ENCODE measurements at regions not wholly inside any gene's neighbourhood (a gene's known extent, or its start where the extent isn't known, plus 50 kb on each side); places are given as distances from the start of the nearest gene placed in this dataset.

DNA sequence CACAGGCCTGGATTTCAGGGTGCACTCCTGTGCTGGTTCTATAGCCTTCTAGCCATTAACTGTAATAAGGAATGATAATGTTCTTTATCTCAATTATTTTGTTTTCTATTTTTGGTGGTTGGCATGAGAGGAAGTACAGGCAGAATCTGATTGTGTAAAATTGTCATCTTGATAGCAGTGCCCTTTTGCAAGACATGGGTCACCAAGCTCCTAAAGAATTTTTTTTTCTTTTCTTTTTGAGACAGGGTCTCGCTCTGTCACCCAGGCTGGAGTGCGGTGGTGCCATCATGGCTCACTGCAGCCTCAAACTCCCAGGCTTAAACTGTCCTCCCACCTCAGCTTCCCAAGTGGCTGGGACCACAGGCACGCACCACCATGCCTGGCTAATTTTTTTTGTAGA, 206.7 kb upstream of the JARID2 start:
- Histone ChIP-seq H3K4me3 (no peak overlapping the region), H4K20me1 (ENCODE audit: insufficient read depth) (no peaks in the 10 kb centered on the region), H3K4me1 (replicated peaks; ENCODE audit: insufficient read depth) (peaks cover 17% of the 10 kb centered on the region), H3K27me3 (ENCODE audit: insufficient read depth, low read depth) (no peaks in the 10 kb centered on the region), H3F3A (ENCODE audit: insufficient read depth, low read depth) (peaks cover 10% of the 10 kb centered on the region; the same call in 1 of the 2 replicates), H3K36me3 (ENCODE audit: low read depth) (no peaks in the 10 kb centered on the region), H3K27ac (no peak overlapping the region), H3K4me2 (no peak overlapping the region), H3K9me3 (ENCODE audit: insufficient read depth, low read depth) (no peaks in the 10 kb centered on the region), H2AFZ (no peak overlapping the region), H3K9me2 (ENCODE audit: insufficient read depth) (no peaks in the 10 kb centered on the region), H3K79me2 (ENCODE audit: low read depth) (no peaks in the 10 kb centered on the region)
- no TSS peak for BruUV-seq (replicated peaks)
- intact Hi-C loops (cut with micrococcal nuclease; ENCODE audit: unreplicated experiment), result no loop called here
- TF ChIP-seq, protein P1, sequence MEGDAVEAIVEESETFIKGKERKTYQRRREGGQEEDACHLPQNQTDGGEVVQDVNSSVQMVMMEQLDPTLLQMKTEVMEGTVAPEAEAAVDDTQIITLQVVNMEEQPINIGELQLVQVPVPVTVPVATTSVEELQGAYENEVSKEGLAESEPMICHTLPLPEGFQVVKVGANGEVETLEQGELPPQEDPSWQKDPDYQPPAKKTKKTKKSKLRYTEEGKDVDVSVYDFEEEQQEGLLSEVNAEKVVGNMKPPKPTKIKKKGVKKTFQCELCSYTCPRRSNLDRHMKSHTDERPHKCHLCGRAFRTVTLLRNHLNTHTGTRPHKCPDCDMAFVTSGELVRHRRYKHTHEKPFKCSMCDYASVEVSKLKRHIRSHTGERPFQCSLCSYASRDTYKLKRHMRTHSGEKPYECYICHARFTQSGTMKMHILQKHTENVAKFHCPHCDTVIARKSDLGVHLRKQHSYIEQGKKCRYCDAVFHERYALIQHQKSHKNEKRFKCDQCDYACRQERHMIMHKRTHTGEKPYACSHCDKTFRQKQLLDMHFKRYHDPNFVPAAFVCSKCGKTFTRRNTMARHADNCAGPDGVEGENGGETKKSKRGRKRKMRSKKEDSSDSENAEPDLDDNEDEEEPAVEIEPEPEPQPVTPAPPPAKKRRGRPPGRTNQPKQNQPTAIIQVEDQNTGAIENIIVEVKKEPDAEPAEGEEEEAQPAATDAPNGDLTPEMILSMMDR (conservative IDR thresholded peaks at IDR 0.05), result no peak
- TF ChIP-seq EZH2 (IDR thresholded peaks at IDR 0.05; ENCODE audit: low read depth), result no peak
- POLR2A ChIA-PET (ENCODE audit: unreplicated experiment), result no interaction called here
- DNase-seq, result no peak
- CTCF ChIA-PET, result no interaction called here

- no peak for DNase-seq
- ChIA-PET POLR2A (ENCODE audit: unreplicated experiment) (no interaction called here), CTCF (no interaction called here)
- no peak overlapping the region for H3K27ac ChIP-seq
- no TSS peak for BruUV-seq (replicated peaks)
- intact Hi-C loops (cut with micrococcal nuclease; ENCODE audit: unreplicated experiment), result no loop called here
- H3K36me3 ChIP-seq (ENCODE audit: low read depth), result no peaks in the 10 kb centered on the region
- no peaks in the 10 kb centered on the region for H3K79me2 ChIP-seq (ENCODE audit: low read depth)
- H3K4me1 ChIP-seq (replicated peaks; ENCODE audit: insufficient read depth), result no peaks in the 10 kb centered on the region
- H3F3A ChIP-seq (ENCODE audit: insufficient read depth, low read depth), result no peaks in the 10 kb centered on the region
- no peaks in the 10 kb centered on the region for H4K20me1 ChIP-seq (ENCODE audit: insufficient read depth)
- H2AFZ ChIP-seq, result no peak overlapping the region
- TF ChIP-seq, protein P1 (conservative IDR thresholded peaks at IDR 0.05), result no peak
- no peak for TF ChIP-seq EZH2 (IDR thresholded peaks at IDR 0.05; ENCODE audit: low read depth)
- H3K4me2 ChIP-seq, result no peak overlapping the region
- no peaks in the 10 kb centered on the region for H3K9me2 ChIP-seq (ENCODE audit: insufficient read depth)
- H3K4me3 ChIP-seq, result no peak overlapping the region
- H3K9me3 ChIP-seq (ENCODE audit: insufficient read depth, low read depth), result no peaks in the 10 kb centered on the region
- no peaks in the 10 kb centered on the region for H3K27me3 ChIP-seq (ENCODE audit: insufficient read depth, low read depth)
These were observed 202.9 kb upstream of the JARID2 start for GRCh38 chr6:15042938-15043337.

GRCh38 chr6:15044146-15044882, 201.6 kb upstream of the JARID2 start:
- CTCF ChIA-PET, result no interaction called here
- no peak overlapping the region for H3K4me2 ChIP-seq
- POLR2A ChIA-PET (ENCODE audit: unreplicated experiment), result no interaction called here

GRCh38 chr6:15044948-15045347, 200.9 kb upstream of the JARID2 start:
- H3K9me3 ChIP-seq (ENCODE audit: insufficient read depth, low read depth), result no peaks in the 10 kb centered on the region
- H3K27me3 ChIP-seq (ENCODE audit: insufficient read depth, low read depth), result no peaks in the 10 kb centered on the region
- H3K79me2 ChIP-seq (ENCODE audit: low read depth), result no peaks in the 10 kb centered on the region
- no peaks in the 10 kb centered on the region for H3K9me2 ChIP-seq (ENCODE audit: insufficient read depth)
- BruUV-seq (replicated peaks), result no TSS peak
- TF ChIP-seq, protein P1 (conservative IDR thresholded peaks at IDR 0.05), result no peak
- TF ChIP-seq EZH2 (IDR thresholded peaks at IDR 0.05; ENCODE audit: low read depth), result no peak
- no peak overlapping the region for H2AFZ ChIP-seq
- H4K20me1 ChIP-seq (ENCODE audit: insufficient read depth), result no peaks in the 10 kb centered on the region
- no peak for DNase-seq
- no peak overlapping the region for H3K4me3 ChIP-seq
- H3K36me3 ChIP-seq (ENCODE audit: low read depth), result no peaks in the 10 kb centered on the region
- ChIA-PET POLR2A (ENCODE audit: unreplicated experiment) (no interaction called here), CTCF (no interaction called here)
- H3K4me2 ChIP-seq, result no peak overlapping the region
- no peaks in the 10 kb centered on the region for H3K4me1 ChIP-seq (replicated peaks; ENCODE audit: insufficient read depth)
- intact Hi-C loops (cut with micrococcal nuclease; ENCODE audit: unreplicated experiment), result no loop called here
- no peaks in the 10 kb centered on the region for H3F3A ChIP-seq (ENCODE audit: insufficient read depth, low read depth)
- no peak overlapping the region for H3K27ac ChIP-seq

More at GRCh38 chr6:15044146-15044882, 201.6 kb upstream of the JARID2 start:
- H3K27me3 ChIP-seq (ENCODE audit: insufficient read depth, low read depth), result no peaks in the 10 kb centered on the region
- BruUV-seq (replicated peaks), result no TSS peak
- no peaks in the 10 kb centered on the region for H3K9me3 ChIP-seq (ENCODE audit: insufficient read depth, low read depth)
- no peak for TF ChIP-seq EZH2 (IDR thresholded peaks at IDR 0.05; ENCODE audit: low read depth)
- H3K27ac ChIP-seq, result no peak overlapping the region
- intact Hi-C loops (cut with micrococcal nuclease; ENCODE audit: unreplicated experiment), result no loop called here
- DNase-seq, result no peak
- no peaks in the 10 kb centered on the region for H3K79me2 ChIP-seq (ENCODE audit: low read depth)
- no peaks in the 10 kb centered on the region for H4K20me1 ChIP-seq (ENCODE audit: insufficient read depth)
- no peak overlapping the region for H2AFZ ChIP-seq
- no peaks in the 10 kb centered on the region for H3K9me2 ChIP-seq (ENCODE audit: insufficient read depth)
- no peaks in the 10 kb centered on the region for H3F3A ChIP-seq (ENCODE audit: insufficient read depth, low read depth)
- no peaks in the 10 kb centered on the region for H3K4me1 ChIP-seq (replicated peaks; ENCODE audit: insufficient read depth)
- no peak overlapping the region for H3K4me3 ChIP-seq
- H3K36me3 ChIP-seq (ENCODE audit: low read depth), result no peaks in the 10 kb centered on the region
